ENCODE measurements at regions not wholly inside any gene's neighbourhood (a gene's known extent, or its start where the extent isn't known, plus 50 kb on each side); places are given as distances from the start of the nearest gene placed in this dataset.
"Not testable (repeated sequence)": the region's sequence is repeated elsewhere in the genome, so short reads cannot be mapped to it uniquely, and the experiment has no call there.

- H3K27me3 ChIP-seq (ENCODE audit: control insufficient read depth, insufficient read depth, low read length); POLR2A ChIA-PET; H3K4me1 ChIP-seq (ENCODE audit: control insufficient read depth, insufficient read depth, low read length); intact Hi-C loops (cut with micrococcal nuclease; ENCODE audit: unreplicated experiment); DNase-seq (ENCODE audit: low read depth, low spot score); H3K36me3 ChIP-seq (ENCODE audit: control insufficient read depth, insufficient read depth, low read length); H3K4me3 ChIP-seq (ENCODE audit: low read depth in 2 of 2, low read length in 2 of 2); ATAC-seq; H3K27ac ChIP-seq (ENCODE audit: low read length); H3K9me3 ChIP-seq (ENCODE audit: control insufficient read depth, insufficient read depth, low read depth, low read length); CTCF ChIA-PET; BruUV-seq (replicated peaks); in situ Hi-C loops (cut with HindIII; ENCODE audit: low pct_unique_long_range_greater_than_20kb, low sequenced_read_pairs): not testable (repeated sequence)
Measured at GRCh38 chr5:89523867-89524266, 640.9 kb upstream of the MEF2C start.

- TF ChIP-seq SIN3A (IDR thresholded peaks at IDR 0.05; ENCODE audit: borderline replicate concordance, insufficient read depth, low read depth, low read length) (no peak), CTCF (IDR thresholded peaks at IDR 0.05) (no peak), REST (IDR thresholded peaks at IDR 0.05; ENCODE audit: insufficient read depth in 1 of 2, low read depth in 2 of 2, low read length in 1 of 2) (no peak), POLR2AphosphoS5 (IDR thresholded peaks at IDR 0.05; ENCODE audit: low read depth, low read length) (no peak), TCF7L2 (IDR thresholded peaks at IDR 0.05; ENCODE audit: low read depth, low read length) (no peak)
- no TSS peak for BruUV-seq (replicated peaks)
- Histone ChIP-seq H3K36me3 (ENCODE audit: control insufficient read depth, insufficient read depth, low read length) (no peaks in the 10 kb centered on the region), H3K27me3 (ENCODE audit: control insufficient read depth, insufficient read depth, low read length) (no peaks in the 10 kb centered on the region), H3K27ac (ENCODE audit: low read length) (no peak overlapping the region), H3K4me1 (ENCODE audit: control insufficient read depth, insufficient read depth, low read length) (no peaks in the 10 kb centered on the region), H3K4me3 (ENCODE audit: low read depth in 2 of 2, low read length in 2 of 2) (no peak overlapping the region), H3K9me3 (ENCODE audit: control insufficient read depth, insufficient read depth, low read depth, low read length) (no peaks in the 10 kb centered on the region)
- ATAC-seq (no peak), DNase-seq (ENCODE audit: low read depth, low spot score) (no peak)
- CTCF ChIA-PET: no interaction called here
- intact Hi-C loops (cut with micrococcal nuclease; ENCODE audit: unreplicated experiment) (no loop called here), in situ Hi-C loops (cut with HindIII; ENCODE audit: low pct_unique_long_range_greater_than_20kb, low sequenced_read_pairs) (no loop called here)
- POLR2A ChIA-PET: no interaction called here
Measured at GRCh38 chr5:89520771-89521170, 637.8 kb upstream of the MEF2C start.

- intact Hi-C loops (cut with micrococcal nuclease; ENCODE audit: unreplicated experiment) (no loop called here), in situ Hi-C loops (cut with HindIII; ENCODE audit: low pct_unique_long_range_greater_than_20kb, low sequenced_read_pairs) (no loop called here)
- Histone ChIP-seq H3K9me3 (ENCODE audit: control insufficient read depth, insufficient read depth, low read depth, low read length) (no peaks in the 10 kb centered on the region), H3K36me3 (ENCODE audit: control insufficient read depth, insufficient read depth, low read length) (no peaks in the 10 kb centered on the region), H3K27ac (ENCODE audit: low read length) (no peak overlapping the region), H3K27me3 (ENCODE audit: control insufficient read depth, insufficient read depth, low read length) (no peaks in the 10 kb centered on the region), H3K4me1 (ENCODE audit: control insufficient read depth, insufficient read depth, low read length) (no peaks in the 10 kb centered on the region), H3K4me3 (ENCODE audit: low read depth in 2 of 2, low read length in 2 of 2) (no peak overlapping the region)
- TF ChIP-seq REST (IDR thresholded peaks at IDR 0.05; ENCODE audit: insufficient read depth in 1 of 2, low read depth in 2 of 2, low read length in 1 of 2): no peak
- TF ChIP-seq TCF7L2 (IDR thresholded peaks at IDR 0.05; ENCODE audit: low read depth, low read length): no peak
- TF ChIP-seq CTCF (IDR thresholded peaks at IDR 0.05): no peak
- no peak for TF ChIP-seq POLR2AphosphoS5 (IDR thresholded peaks at IDR 0.05; ENCODE audit: low read depth, low read length)
- TF ChIP-seq SIN3A (IDR thresholded peaks at IDR 0.05; ENCODE audit: borderline replicate concordance, insufficient read depth, low read depth, low read length): no peak
- POLR2A ChIA-PET: no interaction called here
- CTCF ChIA-PET: no interaction called here
- ATAC-seq (no peak), DNase-seq (ENCODE audit: low read depth, low spot score) (no peak)
- no TSS peak for BruUV-seq (replicated peaks)
Measured at GRCh38 chr5:89513299-89514044, 630.5 kb upstream of the MEF2C start.
